Lower leg skin (tissue), 4 donors: ENCODE measurements at regions not wholly inside any gene's neighbourhood (a gene's known extent, or its start where the extent isn't known, plus 50 kb on each side); places are given as distances from the start of the nearest gene placed in this dataset.

Experiments
- DNase-seq, 2 donors: peaks; one replicate each; pipeline ENCODE4 v3.0.0-alpha.2; 2019; ENCODE audit warnings: low spot score in 2 of 2
- H3K4me3 ChIP-seq: fragments of 200-600 bp; sonication (generic); 2 replicates; pipeline ENCODE4 v1.5.1; 2017; ENCODE audit warnings: mild to moderate bottlenecking, low read depth; ENCODE audit not compliant: poor library complexity, severe bottlenecking
- POLR2A ChIP-seq, 2 donors: fragments of 450-650 bp; IDR thresholded peaks; one replicate each; pipeline ENCODE4 v1.6.1; 2016 to 2017; ENCODE audit warnings: antibody characterized with exemption in 2 of 2, mild to moderate bottlenecking in 1 of 2, moderate library complexity in 1 of 2
- WGBS, 2 donors: methylation state at CpG; one replicate each; pipeline ENCODE4 v1.1.5; 2018; 5-methylcytosine and 5-hydroxymethylcytosine counted together
- intact Hi-C: fragments of 100-400 bp; cut with DNase I; formaldehyde crosslinking; loops from one replicate; pipeline ENCODE4 v1.15.0; 2023; ENCODE audit warnings: low total_unique reads
- TF ChIP-seq, protein P1 (sequence below), 3 donors: fragments of 450-650 bp; IDR thresholded peaks; one replicate each; pipeline ENCODE4 v1.5.1; 2016; ENCODE audit warnings: antibody characterized with exemption in 3 of 3, mild to moderate bottlenecking in 3 of 3, moderate library complexity in 2 of 3

DNA sequence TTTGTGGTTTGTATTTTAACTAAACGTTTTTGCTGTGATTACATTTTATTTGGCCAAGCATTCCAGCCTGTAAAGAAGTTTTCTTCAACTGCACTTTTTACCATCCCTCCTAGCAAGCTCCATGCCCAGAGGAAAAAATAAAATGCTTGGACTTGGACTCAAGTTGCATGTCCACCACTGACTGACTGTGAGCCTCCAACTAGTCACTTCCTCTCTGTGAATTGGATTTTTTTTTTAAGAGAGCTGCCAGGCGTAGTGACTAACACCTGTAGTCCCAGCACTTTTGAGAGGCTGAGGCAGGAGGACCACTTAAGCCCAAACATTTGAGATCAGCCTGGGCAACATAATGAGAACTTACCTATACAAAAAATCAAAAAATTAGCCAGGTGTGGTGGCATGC lies 1185.2 kb upstream of the PIK3C3 start:
- 49 to 53% methylated on average over 2 of the region's 2 CpGs for WGBS, 2 donors
- intact Hi-C loops = no loop called here
- TF ChIP-seq, protein P1, sequence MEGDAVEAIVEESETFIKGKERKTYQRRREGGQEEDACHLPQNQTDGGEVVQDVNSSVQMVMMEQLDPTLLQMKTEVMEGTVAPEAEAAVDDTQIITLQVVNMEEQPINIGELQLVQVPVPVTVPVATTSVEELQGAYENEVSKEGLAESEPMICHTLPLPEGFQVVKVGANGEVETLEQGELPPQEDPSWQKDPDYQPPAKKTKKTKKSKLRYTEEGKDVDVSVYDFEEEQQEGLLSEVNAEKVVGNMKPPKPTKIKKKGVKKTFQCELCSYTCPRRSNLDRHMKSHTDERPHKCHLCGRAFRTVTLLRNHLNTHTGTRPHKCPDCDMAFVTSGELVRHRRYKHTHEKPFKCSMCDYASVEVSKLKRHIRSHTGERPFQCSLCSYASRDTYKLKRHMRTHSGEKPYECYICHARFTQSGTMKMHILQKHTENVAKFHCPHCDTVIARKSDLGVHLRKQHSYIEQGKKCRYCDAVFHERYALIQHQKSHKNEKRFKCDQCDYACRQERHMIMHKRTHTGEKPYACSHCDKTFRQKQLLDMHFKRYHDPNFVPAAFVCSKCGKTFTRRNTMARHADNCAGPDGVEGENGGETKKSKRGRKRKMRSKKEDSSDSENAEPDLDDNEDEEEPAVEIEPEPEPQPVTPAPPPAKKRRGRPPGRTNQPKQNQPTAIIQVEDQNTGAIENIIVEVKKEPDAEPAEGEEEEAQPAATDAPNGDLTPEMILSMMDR (IDR thresholded peaks at IDR 0.05) = no peak
- TF ChIP-seq POLR2A (IDR thresholded peaks at IDR 0.05) = no peak
- no peak for DNase-seq
- H3K4me3 ChIP-seq = no peak overlapping the region

GRCh38 chr18:40760251-40760650 lies 1194.8 kb upstream of the PIK3C3 start:
- TF ChIP-seq, protein P1 (IDR thresholded peaks at IDR 0.05) = no peak
- no peak for TF ChIP-seq POLR2A (IDR thresholded peaks at IDR 0.05)
- intact Hi-C loops = no loop called here
- DNase-seq = no peak
- no peak overlapping the region for H3K4me3 ChIP-seq
- 71 to 80% methylated on average over 6 of the region's 6 CpGs for WGBS, 2 donors

DNA sequence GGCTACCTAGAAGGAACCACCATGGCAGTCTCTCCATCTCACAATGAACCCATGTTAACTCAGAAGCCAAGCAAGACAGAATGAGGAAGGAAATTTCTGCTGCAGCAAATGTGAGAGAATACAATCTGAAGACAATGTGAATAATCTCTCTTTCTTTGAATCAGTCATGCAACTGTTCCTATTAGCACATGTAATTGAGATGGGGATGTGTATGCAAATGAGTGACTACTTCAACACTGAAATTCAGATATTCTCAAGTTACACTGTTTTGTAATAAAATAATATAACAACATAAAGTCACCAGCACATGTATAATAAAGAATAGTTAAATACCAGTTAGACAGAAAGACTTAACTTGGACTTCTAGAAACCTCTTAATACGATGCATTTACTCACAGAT lies 1200.6 kb upstream of the PIK3C3 start:
- 54 to 55% methylated on average over 1 of the region's 1 CpG for WGBS, 2 donors
- DNase-seq = no peak
- intact Hi-C loops = no loop called here
- H3K4me3 ChIP-seq = no peak overlapping the region
- TF ChIP-seq, protein P1 (IDR thresholded peaks at IDR 0.05) = no peak
- no peak for TF ChIP-seq POLR2A (IDR thresholded peaks at IDR 0.05)

GRCh38 chr18:40752316-40752715 lies 1202.7 kb upstream of the PIK3C3 start:
- no peak for TF ChIP-seq POLR2A (IDR thresholded peaks at IDR 0.05)
- TF ChIP-seq, protein P1 (IDR thresholded peaks at IDR 0.05) = no peak
- WGBS, 2 donors = 74 to 76% methylated on average over 4 of the region's 4 CpGs
- intact Hi-C loops = no loop called here
- no peak overlapping the region for H3K4me3 ChIP-seq
- no peak for DNase-seq

- no peak overlapping the region for H3K4me3 ChIP-seq
- WGBS, 2 donors = 29 to 37% methylated on average over 2 of the region's 2 CpGs
- TF ChIP-seq POLR2A (IDR thresholded peaks at IDR 0.05) = no peak
- TF ChIP-seq, protein P1 (IDR thresholded peaks at IDR 0.05) = no peak
- DNase-seq = no peak
- intact Hi-C loops = no loop called here
Measured at GRCh38 chr18:40751186-40751585, 1203.8 kb upstream of the PIK3C3 start.

DNA sequence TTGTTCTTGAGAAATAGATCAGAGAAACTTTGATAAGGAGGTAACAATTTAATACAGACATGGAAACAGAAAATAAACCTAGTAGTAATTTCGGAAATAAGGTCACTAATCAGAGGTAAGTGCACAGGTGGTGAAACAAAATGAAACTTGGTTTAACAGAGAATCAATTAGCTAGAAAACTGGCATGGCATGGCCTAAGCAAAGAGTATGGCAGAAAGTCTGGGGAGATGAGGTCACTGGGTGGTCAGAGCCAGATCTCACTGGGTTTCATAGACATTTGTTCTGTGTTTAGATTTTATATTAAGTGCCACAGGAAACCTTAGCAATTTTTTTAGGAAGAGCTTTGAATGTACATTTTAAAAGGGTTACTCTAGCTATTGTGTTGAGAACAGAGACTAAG lies 1216.0 kb upstream of the PIK3C3 start:
- no peak overlapping the region for H3K4me3 ChIP-seq
- no peak for TF ChIP-seq POLR2A (IDR thresholded peaks at IDR 0.05)
- TF ChIP-seq, protein P1 (IDR thresholded peaks at IDR 0.05) = no peak
- WGBS, 2 donors = 52 to 58% methylated on average over 1 of the region's 1 CpG
- intact Hi-C loops = loop anchor here (1.0 kb wide), 1 partner anchor 20 kb away; no protein-coding TSS in a partner anchor
- DNase-seq = no peak
